IMR-90 (cell line): ENCODE measurements at regions not wholly inside any gene's neighbourhood (a gene's known extent, or its start where the extent isn't known, plus 50 kb on each side); places are given as distances from the start of the nearest gene placed in this dataset.

Source experiments
- ATAC-seq: fragments of 200-7000 bp; cut with Tn5 transposase; 2 replicates; pipeline ENCODE4 v1.9.1; 2020; ENCODE audit warnings: low read depth, mild to moderate bottlenecking, moderate library complexity
- BruUV-seq: library from RNA; stranded (reverse); fragments of 400-500 nt; replicated peaks from 2 replicates; lab custom pipeline; 2021; lab: Mats Ljungman, UMichigan
- CTCF ChIA-PET: fragments of 300-600 bp; formaldehyde crosslinking; extraction: SDS; loops from one replicate; lab custom pipeline; 2021; ENCODE audit warnings: antibody characterized with exemption; lab: Yijun Ruan, JAX
- POLR2A ChIA-PET: fragments of 300-600 bp; sonication (Branson Sonifier 250); formaldehyde crosslinking; loops from one replicate; lab custom pipeline; 2022; ENCODE audit warnings: antibody characterized with exemption; ENCODE audit not compliant: unreplicated experiment; lab: Charles Lee
- DNase-seq: peaks from one replicate; pipeline ENCODE4 v3.0.0; 2013
- H2AFZ ChIP-seq: replicated peaks from 2 replicates; pipeline ENCODE3; 2013; ENCODE audit warnings: low read length, mild to moderate bottlenecking; ENCODE audit not compliant: poor library complexity
- H2AK5ac ChIP-seq: 2 replicates; pipeline ENCODE4 v1.6.1; 2013; ENCODE audit warnings: low read depth, low read length, inconsistent platforms
- H2AK9ac ChIP-seq: replicated peaks from 2 replicates; pipeline ENCODE3; 2013; ENCODE audit warnings: mild to moderate bottlenecking, low read depth, low read length, moderate library complexity; ENCODE audit not compliant: poor library complexity
- H2BK120ac ChIP-seq: 2 replicates; pipeline ENCODE4 v1.6.1; 2013; ENCODE audit warnings: low read depth, low read length, inconsistent platforms
- H2BK15ac ChIP-seq: 3 replicates; pipeline ENCODE4 v1.6.1; 2013; ENCODE audit warnings: low read depth, low read length, inconsistent platforms
- H2BK20ac ChIP-seq: 2 replicates; pipeline ENCODE4 v1.6.1; 2013; ENCODE audit warnings: low read depth, mild to moderate bottlenecking, inconsistent platforms, low read length, moderate library complexity
- H2BK5ac ChIP-seq: 2 replicates; pipeline ENCODE4 v1.6.1; 2013; ENCODE audit warnings: mild to moderate bottlenecking, low read depth, low read length, inconsistent platforms; ENCODE audit not compliant: poor library complexity, severe bottlenecking
- H3K14ac ChIP-seq: replicated peaks from 2 replicates; pipeline ENCODE4 v1.6.1; 2013; ENCODE audit warnings: low read depth, low read length, inconsistent platforms
- H3K18ac ChIP-seq: 2 replicates; pipeline ENCODE4 v1.6.1; 2013; ENCODE audit warnings: low read depth, low read length, control low read depth
- H3K23ac ChIP-seq: 2 replicates; pipeline ENCODE4 v1.6.1; 2013; ENCODE audit warnings: low read depth, low read length, inconsistent platforms
- H3K27ac ChIP-seq: 2 replicates; pipeline ENCODE4 v1.5.1; 2013; ENCODE audit warnings: mild to moderate bottlenecking, control low read depth, low read length; ENCODE audit not compliant: insufficient read depth
- H3K27me3 ChIP-seq: 2 replicates; pipeline ENCODE4 v1.6.1; 2013; ENCODE audit warnings: low read length; ENCODE audit not compliant: control insufficient read depth, insufficient read depth
- H3K36me3 ChIP-seq: 2 replicates; pipeline ENCODE4 v1.6.1; 2013; ENCODE audit warnings: low read length, mixed read lengths; ENCODE audit not compliant: control insufficient read depth, insufficient read depth
- H3K4ac ChIP-seq: 2 replicates; pipeline ENCODE4 v1.6.1; 2013; ENCODE audit warnings: low read depth, low read length, inconsistent platforms
- H3K4me1 ChIP-seq: 2 replicates; pipeline ENCODE4 v1.6.1; 2013; ENCODE audit warnings: low read length, mixed read lengths; ENCODE audit not compliant: control insufficient read depth, insufficient read depth
- H3K4me2 ChIP-seq: 2 replicates; pipeline ENCODE4 v1.6.1; 2013; ENCODE audit warnings: low read depth, mild to moderate bottlenecking, control low read depth, low read length, moderate library complexity
- H3K4me3 ChIP-seq: 2 replicates; pipeline ENCODE4 v1.5.1; 2013; ENCODE audit warnings: low read depth, mild to moderate bottlenecking, control low read depth, low read length, moderate library complexity; ENCODE audit not compliant: insufficient read depth
- H3K56ac ChIP-seq: 2 replicates; pipeline ENCODE4 v1.6.1; 2013; ENCODE audit warnings: low read length, inconsistent platforms; ENCODE audit not compliant: insufficient read depth; ENCODE audit errors: extremely low read depth
- H3K79me1 ChIP-seq, 2 experiments: 2 replicates each; pipeline ENCODE4 v1.6.1; 2013; ENCODE audit warnings: low read length in 2 of 2, inconsistent platforms in 1 of 2, low read depth in 1 of 2
- H3K9ac ChIP-seq: 2 replicates; pipeline ENCODE4 v1.6.1; 2013; ENCODE audit warnings: low read depth, low read length, control low read depth
- H3K9me1 ChIP-seq: 2 replicates; pipeline ENCODE4 v1.6.1; 2013; ENCODE audit warnings: low read length, inconsistent platforms; ENCODE audit not compliant: insufficient read depth
- H3K9me3 ChIP-seq: 2 replicates; pipeline ENCODE4 v1.6.1; 2013; ENCODE audit warnings: low read length; ENCODE audit not compliant: control insufficient read depth, insufficient read depth
- H4K20me1 ChIP-seq: 2 replicates; pipeline ENCODE4 v1.6.1; 2013; ENCODE audit warnings: low read length, inconsistent platforms; ENCODE audit not compliant: insufficient read depth
- H4K5ac ChIP-seq: 2 replicates; pipeline ENCODE4 v1.6.1; 2013; ENCODE audit warnings: mild to moderate bottlenecking, low read depth, low read length, control low read depth
- H4K8ac ChIP-seq, 2 experiments: 2 replicates each; pipeline ENCODE4 v1.6.1; 2013; ENCODE audit warnings: low read depth in 2 of 2, low read length in 2 of 2, control low read depth in 1 of 2, inconsistent platforms in 1 of 2
- H4K91ac ChIP-seq: 2 replicates; pipeline ENCODE4 v1.6.1; 2013; ENCODE audit warnings: low read depth, low read length, inconsistent platforms; ENCODE audit not compliant: insufficient read depth
- CHD1 ChIP-seq: IDR thresholded peaks from 2 replicates; pipeline ENCODE4 v1.6.1; 2012; ENCODE audit warnings: low read depth, low read length, improper control_type of control experiment
- NFE2L2 ChIP-seq: fragments of 150-350 bp; IDR thresholded peaks from 2 replicates; pipeline ENCODE4 v1.6.1; 2016; ENCODE audit warnings: low read depth, mild to moderate bottlenecking, low read length
- dilution Hi-C: fragments of 300-500 bp; cut with HindIII; formaldehyde crosslinking; loops from one replicate; pipeline ENCODE4 v1.14.3; 2018; ENCODE audit warnings: low sequenced_read_pairs; ENCODE audit not compliant: unreplicated experiment
- in situ Hi-C: fragments of 300-500 bp; cut with MboI; formaldehyde crosslinking; loops from 3 replicates; pipeline ENCODE4 v1.14.3; 2019; ENCODE audit warnings: low sequenced_read_pairs, inconsistent platforms, mixed read lengths
- intact Hi-C: fragments of 100-400 bp; cut with micrococcal nuclease; formaldehyde crosslinking; loops from 2 replicates; pipeline ENCODE4 v1.10.0; 2022

GRCh38 chr5:53287573-53287972, 178.0 kb upstream of the MOCS2 start:
- no peak overlapping the region for H2BK20ac ChIP-seq
- ATAC-seq (no peak), DNase-seq (no peak)
- no peaks in the 10 kb centered on the region for H3K36me3 ChIP-seq
- no peak overlapping the region for H2AK5ac ChIP-seq
- H4K20me1 ChIP-seq: no peaks in the 10 kb centered on the region
- H4K8ac ChIP-seq: no peak overlapping the region
- H3K27ac ChIP-seq: no peak overlapping the region
- H2BK120ac ChIP-seq: no peak overlapping the region
- in situ Hi-C loops: no loop called here
- H2BK5ac ChIP-seq: no peak overlapping the region
- H3K14ac ChIP-seq: no peak overlapping the region
- no peak overlapping the region for H2AK9ac ChIP-seq
- H2BK15ac ChIP-seq: no peak overlapping the region
- no peak overlapping the region for H2AFZ ChIP-seq
- no TSS peak for BruUV-seq
- intact Hi-C loops: loop anchor here (5.0 kb wide), 1 partner anchor 35 kb away; no protein-coding TSS in a partner anchor
- H3K27me3 ChIP-seq: no peaks in the 10 kb centered on the region
- no peak overlapping the region for H3K18ac ChIP-seq
- H4K91ac ChIP-seq: no peak overlapping the region
- H3K4ac ChIP-seq: no peak overlapping the region
- no peaks in the 10 kb centered on the region for H3K79me1 ChIP-seq
- no peak overlapping the region for H3K23ac ChIP-seq
- dilution Hi-C loops: no loop called here
- TF ChIP-seq CHD1 (no peak), NFE2L2 (no peak)
- no peaks in the 10 kb centered on the region for H3K4me1 ChIP-seq
- H3K56ac ChIP-seq: no peak overlapping the region
- no peak overlapping the region for H3K4me3 ChIP-seq
- no peaks in the 10 kb centered on the region for H3K9me1 ChIP-seq
- no peak overlapping the region for H3K9ac ChIP-seq
- no peak overlapping the region for H3K4me2 ChIP-seq
- peaks cover 5% of the 10 kb centered on the region; the same call in 1 of the 2 replicates for H3K9me3 ChIP-seq
- POLR2A ChIA-PET: no interaction called here
- H4K5ac ChIP-seq: no peak overlapping the region
- CTCF ChIA-PET: no interaction called here
